Common myeloid progenitor, CD34-positive (primary cell): ENCODE measurements at regions not wholly inside any gene's neighbourhood (a gene's known extent, or its start where the extent isn't known, plus 50 kb on each side); places are given as distances from the start of the nearest gene placed in this dataset.

ENCODE experiments used
- CTCF ChIA-PET: fragments of 350-600 bp; sonication (Branson Sonifier 250); formaldehyde crosslinking; loops from one replicate; lab custom pipeline; 2021; ENCODE audit warnings: antibody characterized with exemption; lab: Charles Lee
- POLR2A ChIA-PET: fragments of 350-600 bp; sonication (Branson Sonifier 250); formaldehyde crosslinking; loops from one replicate; lab custom pipeline; 2021; ENCODE audit warnings: antibody characterized with exemption; lab: Charles Lee
- DNase-seq, 3 donors: peaks; one replicate each; pipeline versions ENCODE4 v3.0.0 to v3.0.0-alpha.2; 2013
- H3K27ac ChIP-seq, 2 experiments: 1 replicate in 1 of 2; 2 replicates in 1 of 2; pipeline ENCODE4 v1.7.0; 2013; ENCODE audit warnings: inconsistent platforms in 2 of 2, low read length in 2 of 2, mild to moderate bottlenecking in 2 of 2, low read depth in 1 of 2, moderate library complexity in 1 of 2; ENCODE audit not compliant: severe bottlenecking in 2 of 2, insufficient read depth in 1 of 2, poor library complexity in 1 of 2
- H3K27me3 ChIP-seq, 5 experiments: replicated peaks in 2 of 5; 1 replicate in 3 of 5; 2 replicates in 2 of 5; pipeline versions ENCODE4 v1.6.1 to v1.7.0; 2013; ENCODE audit warnings: low read length in 4 of 5, mild to moderate bottlenecking in 2 of 5, moderate library complexity in 2 of 5, inconsistent platforms in 1 of 5; ENCODE audit not compliant: insufficient read depth in 5 of 5, control insufficient read depth in 4 of 5
- H3K36me3 ChIP-seq, 4 experiments: 1 replicate in 2 of 4; 2 replicates in 2 of 4; pipeline versions ENCODE4 v1.6.1 to v1.7.0; 2013; ENCODE audit warnings: low read length in 3 of 4, control low read depth in 1 of 4, mild to moderate bottlenecking in 1 of 4; ENCODE audit not compliant: control insufficient read depth in 4 of 4, insufficient read depth in 4 of 4
- H3K4me1 ChIP-seq, 4 experiments: 1 replicate in 3 of 4; 2 replicates in 1 of 4; pipeline versions ENCODE4 v1.6.1 to v1.7.1; 2013; ENCODE audit warnings: low read length in 3 of 4, mild to moderate bottlenecking in 3 of 4, control low read depth in 1 of 4, inconsistent platforms in 1 of 4, moderate library complexity in 1 of 4; ENCODE audit not compliant: control insufficient read depth in 4 of 4, insufficient read depth in 4 of 4; ENCODE audit errors: control extremely low read depth in 1 of 4
- H3K4me3 ChIP-seq, 7 experiments: 1 replicate in 4 of 7; 2 replicates in 3 of 7; pipeline versions ENCODE4 v1.5.1 to v1.7.0; 2013; ENCODE audit warnings: mild to moderate bottlenecking in 7 of 7, low read length in 6 of 7, moderate library complexity in 6 of 7, inconsistent platforms in 2 of 7, low read depth in 2 of 7, control low read depth in 1 of 7; ENCODE audit not compliant: insufficient read depth in 4 of 7, control insufficient read depth in 1 of 7; ENCODE audit errors: extremely low read depth in 1 of 7
- H3K9me3 ChIP-seq, 5 experiments: 1 replicate in 4 of 5; 2 replicates in 1 of 5; pipeline versions ENCODE4 v1.6.1 to v1.7.1; 2013; ENCODE audit warnings: low read length in 4 of 5, mild to moderate bottlenecking in 2 of 5, inconsistent platforms in 1 of 5, low read depth in 1 of 5, moderate library complexity in 1 of 5; ENCODE audit not compliant: control insufficient read depth in 4 of 5, insufficient read depth in 2 of 5; ENCODE audit errors: control extremely low read depth in 1 of 5
- WGBS: methylation state at CpG from one replicate; pipeline ENCODE4 v1.1.5; 2013; ENCODE audit not compliant: insufficient coverage; 5-methylcytosine and 5-hydroxymethylcytosine counted together

DNA sequence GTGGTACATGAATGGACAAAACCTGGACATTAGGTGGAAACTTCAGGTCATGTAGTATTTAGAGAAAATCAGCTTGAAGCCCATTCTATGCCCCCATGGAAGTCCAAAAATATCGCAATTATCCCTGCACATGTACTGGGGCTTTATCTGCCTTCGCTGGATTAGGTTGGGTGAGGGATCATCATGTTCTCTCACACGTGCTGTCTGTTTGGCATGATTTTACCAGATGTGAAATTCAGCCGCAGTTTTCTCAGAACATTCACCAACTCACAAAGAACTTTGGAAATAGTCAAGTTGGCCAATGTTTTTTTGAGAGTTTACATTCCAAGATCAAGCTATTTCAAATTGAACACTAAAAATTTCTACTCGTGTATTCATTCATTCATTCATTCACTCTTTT is 459.8 kb upstream of the CITED2 start:
- Histone ChIP-seq H3K9me3 (no peaks in the 10 kb centered on the region), H3K4me3 (no peak overlapping the region), H3K36me3 (no peaks in the 10 kb centered on the region), H3K27ac (no peak overlapping the region), H3K27me3 (no peaks in the 10 kb centered on the region), H3K4me1 (peaks cover 0 to 4% (median 0%) of the 10 kb centered on the region in 4 experiments)
- 100% methylated on average over 2 of the region's 5 CpGs for WGBS
- ChIA-PET CTCF (no interaction called here), POLR2A (no interaction called here)
- no peak for DNase-seq

GRCh38 chr6:139833592-139833991 is 459.1 kb upstream of the CITED2 start:
- CTCF ChIA-PET = no interaction called here

GRCh38 chr6:139832493-139833305 is 458.3 kb upstream of the CITED2 start:
- H3K27me3 ChIP-seq = no peaks in the 10 kb centered on the region
- ChIA-PET CTCF (no interaction called here), POLR2A (no interaction called here)
- H3K4me3 ChIP-seq = no peak overlapping the region
- WGBS = 97% methylated on average over 10 of the region's 15 CpGs
- no peaks in the 10 kb centered on the region for H3K4me1 ChIP-seq
- H3K36me3 ChIP-seq = no peaks in the 10 kb centered on the region
- no peak for DNase-seq
- H3K27ac ChIP-seq = no peak overlapping the region
- H3K9me3 ChIP-seq = no peaks in the 10 kb centered on the region

More at GRCh38 chr6:139833592-139833991, 459.1 kb upstream of the CITED2 start:
- no peaks in the 10 kb centered on the region for H3K27me3 ChIP-seq
- no peaks in the 10 kb centered on the region for H3K36me3 ChIP-seq
- H3K4me3 ChIP-seq = no peak overlapping the region
- WGBS = 96% methylated on average over 3 of the region's 4 CpGs
- no peaks in the 10 kb centered on the region for H3K4me1 ChIP-seq
- no peak for DNase-seq
- POLR2A ChIA-PET = no interaction called here
- H3K27ac ChIP-seq = no peak overlapping the region
- no peaks in the 10 kb centered on the region for H3K9me3 ChIP-seq

DNA sequence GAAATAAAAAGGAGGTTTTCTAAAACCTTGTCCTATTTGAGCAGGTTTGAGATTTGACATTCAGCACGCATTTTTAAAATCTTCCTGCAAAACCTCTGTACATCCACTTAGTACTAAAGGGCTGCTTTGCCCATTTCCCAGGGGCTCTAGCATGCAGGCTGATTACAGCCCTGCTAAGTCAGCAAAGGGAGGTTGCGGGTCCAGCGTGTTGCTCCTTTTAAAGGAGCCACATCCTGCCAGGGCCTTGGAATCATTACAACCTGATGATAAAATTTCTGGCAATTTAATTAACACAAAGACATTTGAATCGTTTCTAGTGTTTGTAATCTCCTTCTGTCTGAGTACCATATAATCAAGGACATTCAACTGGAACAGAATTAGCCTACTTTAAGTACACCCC is 455.1 kb upstream of the CITED2 start:
- Histone ChIP-seq H3K27ac (no peak overlapping the region), H3K4me3 (no peak overlapping the region), H3K36me3 (peaks cover 0 to 2% (median 0%) of the 10 kb centered on the region in 4 experiments), H3K4me1 (no peaks in the 10 kb centered on the region), H3K27me3 (no peaks in the 10 kb centered on the region), H3K9me3 (no peaks in the 10 kb centered on the region)
- DNase-seq = no peak
- ChIA-PET POLR2A (no interaction called here), CTCF (no interaction called here)
- 83% methylated on average over 4 of the region's 4 CpGs for WGBS

DNA sequence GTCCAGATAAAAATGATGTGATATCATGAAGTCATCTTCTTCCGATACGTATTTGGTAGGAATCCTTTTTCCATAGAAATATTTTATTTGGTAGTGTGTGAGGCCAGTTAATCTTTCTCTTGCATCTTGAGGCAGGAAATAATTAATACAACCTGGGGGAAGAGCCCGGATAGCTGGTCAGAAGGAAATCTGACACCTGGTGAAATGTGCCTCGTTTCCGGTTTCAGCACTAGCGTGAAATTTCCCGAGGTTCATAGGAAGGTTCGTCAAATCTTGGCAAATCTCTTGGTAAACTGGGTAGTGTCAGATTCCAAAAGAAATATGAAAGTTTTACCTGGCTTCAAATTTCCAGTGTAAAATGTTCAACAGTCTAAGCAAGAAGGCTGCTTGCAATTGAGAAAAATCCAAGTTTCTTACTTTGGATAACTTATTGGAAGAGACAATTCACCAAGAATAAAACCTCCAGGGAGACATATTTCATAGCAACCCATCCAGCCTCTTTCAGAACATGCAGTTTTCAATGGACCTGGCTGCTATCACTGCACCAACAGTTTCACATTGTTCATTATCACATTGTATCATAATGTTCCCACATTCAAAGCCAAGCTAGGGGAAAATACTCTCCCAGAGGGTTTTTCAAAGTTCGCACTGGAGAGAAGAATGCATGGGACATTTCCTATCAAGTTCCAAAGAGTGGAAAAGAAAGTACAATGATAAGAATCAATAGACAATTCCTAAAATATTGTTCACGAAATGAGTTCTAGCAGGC is 454.5 kb upstream of the CITED2 start:
- 94% methylated on average over 9 of the region's 10 CpGs for WGBS
- POLR2A ChIA-PET = no interaction called here
- no peak overlapping the region for H3K4me3 ChIP-seq
- no peaks in the 10 kb centered on the region for H3K27me3 ChIP-seq
- no peaks in the 10 kb centered on the region for H3K4me1 ChIP-seq
- no peak for DNase-seq
- H3K27ac ChIP-seq = no peak overlapping the region
- H3K36me3 ChIP-seq = peaks cover 0 to 2% (median 0%) of the 10 kb centered on the region in 4 experiments
- H3K9me3 ChIP-seq = no peaks in the 10 kb centered on the region
- CTCF ChIA-PET = no interaction called here

- Histone ChIP-seq H3K4me3 (no peak overlapping the region), H3K27me3 (no peaks in the 10 kb centered on the region), H3K4me1 (no peaks in the 10 kb centered on the region), H3K36me3 (peaks cover 0 to 2% (median 0%) of the 10 kb centered on the region in 4 experiments), H3K27ac (no peak overlapping the region), H3K9me3 (no peaks in the 10 kb centered on the region)
- 98% methylated on average over 4 of the region's 5 CpGs for WGBS
- POLR2A ChIA-PET = no interaction called here
- CTCF ChIA-PET = no interaction called here
- peak in 2 of 3 donors; percentile 19 to 53 for DNase-seq
Observed at GRCh38 chr6:139825935-139826374, 451.5 kb upstream of the CITED2 start.

DNA sequence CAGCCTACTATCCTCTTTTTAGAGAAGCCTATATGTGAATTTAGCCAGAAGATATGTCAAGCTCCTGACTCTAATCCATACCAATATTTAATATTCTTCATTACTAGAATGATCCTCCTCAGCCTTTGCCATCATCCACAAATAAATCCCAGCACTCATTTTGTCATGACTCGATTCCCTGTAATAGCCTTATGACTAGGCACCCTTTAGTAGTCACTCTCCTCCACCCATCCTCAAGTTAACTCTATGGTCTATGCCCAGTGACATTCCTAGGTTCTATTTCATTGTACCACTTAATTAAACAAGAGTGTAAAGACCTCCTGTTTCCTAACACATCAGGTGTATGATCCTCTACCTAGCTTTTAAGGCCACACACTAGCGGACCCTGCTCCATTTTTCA is 450.4 kb upstream of the CITED2 start:
- no peak for DNase-seq
- Histone ChIP-seq H3K27ac (no peak overlapping the region), H3K27me3 (no peaks in the 10 kb centered on the region), H3K4me1 (no peaks in the 10 kb centered on the region), H3K9me3 (no peaks in the 10 kb centered on the region), H3K4me3 (no peak overlapping the region), H3K36me3 (peaks cover 0 to 2% (median 0%) of the 10 kb centered on the region in 4 experiments)
- ChIA-PET POLR2A (no interaction called here), CTCF (no interaction called here)
- 90% methylated on average over 2 of the region's 2 CpGs for WGBS
